ENCODE measurements at regions not wholly inside any gene's neighbourhood (a gene's known extent, or its start where the extent isn't known, plus 50 kb on each side); places are given as distances from the start of the nearest gene placed in this dataset.

- Histone ChIP-seq H4K5ac (ENCODE audit: insufficient read length, low read depth, low read length) (no peak overlapping the region), H2BK15ac (ENCODE audit: low read length) (no peak overlapping the region), H3K9me3 (ENCODE audit: insufficient read depth in 2 of 2, low read depth in 1 of 2, low read length in 1 of 2) (peaks cover 5 to 9% of the 10 kb centered on the region in 2 experiments; a peak in 3 of 4 replicates), H2BK120ac (replicated peaks; ENCODE audit: low read depth, low read length) (no peak overlapping the region), H4K91ac (replicated peaks; ENCODE audit: insufficient read length, low read length) (no peak overlapping the region), H3K4me3 (ENCODE audit: extremely low read depth in 1 of 4, insufficient read depth in 2 of 4, low read depth in 3 of 4, low read length in 4 of 4) (no peak overlapping the region), H2BK20ac (ENCODE audit: low read length) (no peak overlapping the region), H3K56ac (replicated peaks; ENCODE audit: insufficient read length, low read depth, low read length) (no peak overlapping the region), H4K20me1 (replicated peaks in 1 of 2; ENCODE audit: control insufficient read depth in 1 of 2, insufficient read depth in 2 of 2, low read length in 2 of 2) (no peaks in the 10 kb centered on the region), H3K36me3 (ENCODE audit: control insufficient read depth in 2 of 4, insufficient read depth in 4 of 4, low read length in 3 of 4) (no peaks in the 10 kb centered on the region), H2AK5ac (ENCODE audit: low read depth, low read length) (no peak overlapping the region), H3K79me1 (ENCODE audit: low read depth, low read length) (no peaks in the 10 kb centered on the region), H2BK12ac (ENCODE audit: low read depth, low read length) (no peak overlapping the region), H3K14ac (ENCODE audit: insufficient read length) (no peak overlapping the region), H3K23ac (ENCODE audit: insufficient read length) (no peak overlapping the region), H3K79me2 (ENCODE audit: control insufficient read depth in 1 of 2, insufficient read depth in 2 of 2, low read length in 2 of 2) (no peaks in the 10 kb centered on the region), H3K9ac (replicated peaks in 1 of 4; ENCODE audit: extremely low read depth in 1 of 4, low read depth in 3 of 4, low read length in 3 of 4) (no peak overlapping the region), H3K4ac (replicated peaks; ENCODE audit: insufficient read length, low read depth, low read length) (no peak overlapping the region), H3K27ac (ENCODE audit: low read depth, low read length) (no peak overlapping the region), H3K4me1 (replicated peaks in 1 of 4; ENCODE audit: control insufficient read depth in 3 of 4, insufficient read depth in 4 of 4, low read length in 3 of 4) (no peaks in the 10 kb centered on the region), H2AFZ (ENCODE audit: low read length) (no peak overlapping the region), H3K23me2 (ENCODE audit: low read depth, low read length) (no peaks in the 10 kb centered on the region), H3K18ac (ENCODE audit: extremely low read depth, low read length) (no peak overlapping the region), H3K27me3 (replicated peaks in 1 of 4; ENCODE audit: control insufficient read depth in 3 of 4, extremely low read depth in 1 of 4, insufficient read depth in 3 of 4, low read length in 3 of 4) (no peaks in the 10 kb centered on the region), H2BK5ac (ENCODE audit: low read depth, low read length) (no peak overlapping the region), H3K4me2 (ENCODE audit: insufficient read depth in 1 of 2, low read depth in 2 of 2, low read length in 2 of 2) (no peak overlapping the region), H4K8ac (ENCODE audit: extremely low read depth, insufficient read depth, low read length) (no peak overlapping the region)
- TF ChIP-seq SAP30 (IDR thresholded peaks at IDR 0.05; ENCODE audit: insufficient read depth, insufficient replicate concordance, low read length) (no peak), POLR2AphosphoS5 (IDR thresholded peaks at IDR 0.05; ENCODE audit: low read depth, low read length) (no peak), GABPA (IDR thresholded peaks at IDR 0.05; ENCODE audit: borderline replicate concordance, insufficient read depth, low read length) (no peak), CBX8 (IDR thresholded peaks at IDR 0.05; ENCODE audit: borderline replicate concordance, low read depth, low read length) (no peak), SP1 (IDR thresholded peaks at IDR 0.05; ENCODE audit: low read depth, low read length) (no peak), CHD2 (IDR thresholded peaks at IDR 0.05; ENCODE audit: low read length) (no peak), SIX5 (IDR thresholded peaks at IDR 0.05; ENCODE audit: low read depth, low read length) (no peak), TBP (IDR thresholded peaks at IDR 0.05; ENCODE audit: low read depth, low read length) (no peak), POLR2A (IDR thresholded peaks at IDR 0.05; ENCODE audit: control extremely low read depth in 1 of 2, low read depth in 2 of 2, low read length in 2 of 2) (no peak), SIRT6 (IDR thresholded peaks at IDR 0.05; ENCODE audit: low read length) (no peak), YY1 (IDR thresholded peaks at IDR 0.05; ENCODE audit: low read depth, low read length) (no peak), HDAC6 (IDR thresholded peaks at IDR 0.05; ENCODE audit: low read depth, low read length) (no peak), ZNF274 (IDR thresholded peaks at IDR 0.05; ENCODE audit: borderline replicate concordance, extremely low read depth, low read length) (no peak), HDAC2 (IDR thresholded peaks at IDR 0.05; ENCODE audit: borderline replicate concordance in 1 of 2, low read depth in 2 of 2, low read length in 2 of 2) (no peak)
- 89% methylated on average over 5 of the region's 5 CpGs; no CpG with 5 or more reads in 1 of the 2 experiments for WGBS, 2 experiments (ENCODE audit: extremely low coverage in 1 of 2, insufficient coverage in 1 of 2, insufficient read length in 1 of 2, insufficient replicate concordance in 2 of 2, low coverage in 1 of 2, low lambda C conversion rate in 2 of 2, missing lambda C conversion rate in 1 of 2)
- no peak for FAIRE-seq
- DNase-seq (ENCODE audit: low read depth in 1 of 2, low spot score in 2 of 2) = no peak
- CTCF ChIA-PET (ENCODE audit: partially characterized antibody) = interaction anchor here (0.6 to 0.7 kb wide), 2 partner anchors 1022 to 1228 kb away, joined by 3 to 4 read pairs; no protein-coding TSS in a partner anchor
- POLR2A ChIA-PET (ENCODE audit: partially characterized antibody) = no interaction called here
Observed at GRCh38 chr18:39007031-39007902, 1441.7 kb upstream of the CELF4 start.

All from H1 (cell line).